Pancreas (tissue), 10 donors: ENCODE measurements at regions not wholly inside any gene's neighbourhood (a gene's known extent, or its start where the extent isn't known, plus 50 kb on each side); places are given as distances from the start of the nearest gene placed in this dataset.

ENCODE experiments used
- ATAC-seq, 4 donors: fragments of 200-7000 bp; cut with Tn5 transposase; one replicate each; pipeline versions ENCODE4 v1.8.0 to v1.9.1; 2020; ENCODE audit warnings: mild to moderate bottlenecking in 4 of 4, moderate library complexity in 4 of 4
- DNase-seq, 6 donors: peaks; one replicate each; pipeline ENCODE4 v3.0.0-alpha.2; 2020
- FAIRE-seq: peaks from 2 replicates; lab custom pipeline; 2012; peaks lifted over from hg19 to GRCh38; lab: Jason Lieb, UNC
- H3K27ac ChIP-seq, 4 donors: fragments of 200-600 bp; sonication (generic); 1 replicate in 3 of 4; 2 replicates in 1 of 4; pipeline versions ENCODE4 v1.5.0 to v1.8.0; 2020
- H3K27me3 ChIP-seq, 4 donors: fragments of 200-600 bp; one replicate each; pipeline ENCODE4 v1.8.0; 2021
- H3K36me3 ChIP-seq, 3 donors: fragments of 200-600 bp; sonication (generic) in 1 of 3; one replicate each; pipeline versions ENCODE4 v1.5.0 to v1.8.0; 2020 to 2021
- H3K4me1 ChIP-seq, 3 donors: fragments of 200-600 bp; one replicate each; pipeline ENCODE4 v1.8.0; 2021
- H3K4me3 ChIP-seq, 4 donors: fragments of 200-600 bp; sonication (generic) in 2 of 4; one replicate each; pipeline versions ENCODE4 v1.5.0 to v1.8.0; 2020 to 2021
- H3K9me3 ChIP-seq, 4 donors: fragments of 200-600 bp; one replicate each; pipeline ENCODE4 v1.8.0; 2021
- CTCF ChIP-seq, 4 donors: fragments of 200-600 bp; sonication (generic) in 3 of 4; IDR thresholded peaks; one replicate each; pipeline versions ENCODE4 v1.5.0 to v1.8.0; 2021; ENCODE audit warnings: antibody characterized with exemption in 4 of 4
- WGBS, 2 donors: extraction: QIAGEN DNeasy Blood & Tissue Kit; methylation state at CpG; one replicate each; pipeline ENCODE4 v1.1.7; 2013; 5-methylcytosine and 5-hydroxymethylcytosine counted together
- intact Hi-C, 3 donors: fragments of 100-400 bp; cut with DNase I; formaldehyde crosslinking; loops; one replicate each; pipeline versions ENCODE4 v1.11.1 to v1.14.2; 2022
- donor health status: healthy with polysubstance abuse.
- donor health status: DM: no; HTN: no; CAD: no; lungs with moderate emphysema.
- donor health status: DM: no; HTN: no; CAD: no.
- donor health status: control.
- donor health status: control.
- donor health status: Bipolar disorder and iron deficiency.
- donor health status: DM: yes; HTN: yes; CAD: no.
- donor health status: DM: no; HTN: no; CAD: no.
- donor health status: DM: no; HTN: no; CAD: no.
- donor health status: DM: yes; HTN: yes; CAD: no.

- no peak for TF ChIP-seq CTCF (IDR thresholded peaks at IDR 0.05)
- Histone ChIP-seq H3K4me3 (no peak overlapping the region), H3K4me1 (no peaks in the 10 kb centered on the region), H3K36me3 (no peaks in the 10 kb centered on the region), H3K27ac (no peak overlapping the region), H3K9me3 (no peaks in the 10 kb centered on the region), H3K27me3 (peaks cover 0 to 4% (median 0%) of the 10 kb centered on the region in 4 donors)
- ATAC-seq (no peak), FAIRE-seq (no peak), DNase-seq (no peak)
- WGBS, 2 donors: 76 to 77% methylated on average over 3 of the region's 3 CpGs
- intact Hi-C loops: no loop called here
Observed at GRCh38 chr15:95138604-95139270, 907.4 kb downstream of the MCTP2 start.

- peaks cover 0 to 4% (median 0%) of the 10 kb centered on the region in 4 donors for H3K27me3 ChIP-seq
- no peak for ATAC-seq
Observed at GRCh38 chr15:95141486-95141885, 910.1 kb downstream of the MCTP2 start.

GRCh38 chr15:95142531-95142930, 911.2 kb downstream of the MCTP2 start:
- Histone ChIP-seq H3K27ac (no peak overlapping the region), H3K27me3 (peaks cover 0 to 4% (median 0%) of the 10 kb centered on the region in 4 donors), H3K4me1 (no peaks in the 10 kb centered on the region), H3K4me3 (no peak overlapping the region), H3K9me3 (no peaks in the 10 kb centered on the region), H3K36me3 (no peaks in the 10 kb centered on the region)
- no peak for FAIRE-seq
- ATAC-seq: no peak
- no peak for DNase-seq
- WGBS, 2 donors: 60 to 63% methylated on average over 1 of the region's 1 CpG
- no peak for TF ChIP-seq CTCF (IDR thresholded peaks at IDR 0.05)
- intact Hi-C loops: no loop called here

More at GRCh38 chr15:95141486-95141885, 910.1 kb downstream of the MCTP2 start:
- H3K36me3 ChIP-seq: no peaks in the 10 kb centered on the region
- no peaks in the 10 kb centered on the region for H3K9me3 ChIP-seq
- no peak for TF ChIP-seq CTCF (IDR thresholded peaks at IDR 0.05)
- H3K4me1 ChIP-seq: no peaks in the 10 kb centered on the region
- no peak overlapping the region for H3K27ac ChIP-seq
- intact Hi-C loops: no loop called here
- no peak for FAIRE-seq
- no peak overlapping the region for H3K4me3 ChIP-seq
- 63 to 69% methylated on average over 2 of the region's 2 CpGs for WGBS, 2 donors
- DNase-seq: no peak

GRCh38 chr15:95146481-95146880, 915.1 kb downstream of the MCTP2 start:
- Histone ChIP-seq H3K4me3 (no peak overlapping the region), H3K27me3 (no peaks in the 10 kb centered on the region), H3K9me3 (no peaks in the 10 kb centered on the region), H3K27ac (no peak overlapping the region), H3K4me1 (no peaks in the 10 kb centered on the region), H3K36me3 (no peaks in the 10 kb centered on the region)
- 72 to 78% methylated on average over 5 of the region's 5 CpGs for WGBS, 2 donors
- intact Hi-C loops: no loop called here
- DNase-seq: no peak
- TF ChIP-seq CTCF (IDR thresholded peaks at IDR 0.05): no peak
- ATAC-seq: no peak
- FAIRE-seq: no peak

- ATAC-seq: no peak
- intact Hi-C loops: no loop called here
- Histone ChIP-seq H3K4me3 (no peak overlapping the region), H3K9me3 (no peaks in the 10 kb centered on the region), H3K27me3 (no peaks in the 10 kb centered on the region), H3K27ac (no peak overlapping the region), H3K36me3 (no peaks in the 10 kb centered on the region), H3K4me1 (no peaks in the 10 kb centered on the region)
- no peak for TF ChIP-seq CTCF (IDR thresholded peaks at IDR 0.05)
- DNase-seq: no peak
- WGBS, 2 donors: 61 to 71% methylated on average over 2 of the region's 2 CpGs
- FAIRE-seq: no peak
Observed at GRCh38 chr15:95148183-95148582, 916.8 kb downstream of the MCTP2 start.
